ENCODE measurements at regions not wholly inside any gene's neighbourhood (a gene's known extent, or its start where the extent isn't known, plus 50 kb on each side); places are given as distances from the start of the nearest gene placed in this dataset.

DNA sequence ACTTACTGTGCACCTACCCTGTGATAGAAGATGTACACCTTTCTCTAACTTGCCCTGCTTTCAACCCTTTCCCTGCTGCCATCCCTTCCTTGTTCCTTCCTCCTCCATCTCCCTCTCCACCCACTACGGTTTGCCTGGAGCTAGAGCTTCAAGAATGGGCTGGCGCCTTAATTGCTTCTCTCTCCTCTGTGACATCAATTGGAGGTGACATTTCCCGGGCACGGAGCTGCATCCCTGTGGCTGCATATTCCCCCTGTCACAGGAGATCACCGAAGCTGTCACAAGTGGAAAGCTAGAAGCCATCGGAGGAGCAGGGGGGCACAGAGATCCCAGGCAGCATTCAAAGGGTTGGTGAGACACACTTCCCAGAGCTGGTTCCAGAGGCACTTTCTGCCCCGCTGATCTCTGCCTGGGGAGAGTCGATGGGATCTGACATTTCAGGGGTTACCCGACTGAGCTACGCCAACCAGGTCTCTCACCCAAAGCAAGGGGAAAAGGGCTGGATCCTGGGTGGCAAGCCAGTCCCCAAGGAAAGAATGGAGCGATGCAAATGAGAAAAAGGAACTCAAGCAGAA lies 604.9 kb downstream of the MED13L start:
- Histone ChIP-seq H3K4me2 (no peak overlapping the region), H3K36me3 (replicated peaks; ENCODE audit: insufficient read depth, low read depth) (no peaks in the 10 kb centered on the region), H3K27ac (no peak overlapping the region), H3K4me1 (ENCODE audit: insufficient read depth) (no peaks in the 10 kb centered on the region), H4K20me1 (ENCODE audit: insufficient read depth, poor library complexity, severe bottlenecking) (no peaks in the 10 kb centered on the region), H2AFZ (no peak overlapping the region), H3K27me3 (no peaks in the 10 kb centered on the region), H3K79me2 (no peaks in the 10 kb centered on the region), H3K9me2 (replicated peaks; ENCODE audit: insufficient read depth) (no peaks in the 10 kb centered on the region), H3K4me3 (no peak overlapping the region), H3K9me3 (ENCODE audit: low read depth) (no peaks in the 10 kb centered on the region)
- TF ChIP-seq, protein P1, sequence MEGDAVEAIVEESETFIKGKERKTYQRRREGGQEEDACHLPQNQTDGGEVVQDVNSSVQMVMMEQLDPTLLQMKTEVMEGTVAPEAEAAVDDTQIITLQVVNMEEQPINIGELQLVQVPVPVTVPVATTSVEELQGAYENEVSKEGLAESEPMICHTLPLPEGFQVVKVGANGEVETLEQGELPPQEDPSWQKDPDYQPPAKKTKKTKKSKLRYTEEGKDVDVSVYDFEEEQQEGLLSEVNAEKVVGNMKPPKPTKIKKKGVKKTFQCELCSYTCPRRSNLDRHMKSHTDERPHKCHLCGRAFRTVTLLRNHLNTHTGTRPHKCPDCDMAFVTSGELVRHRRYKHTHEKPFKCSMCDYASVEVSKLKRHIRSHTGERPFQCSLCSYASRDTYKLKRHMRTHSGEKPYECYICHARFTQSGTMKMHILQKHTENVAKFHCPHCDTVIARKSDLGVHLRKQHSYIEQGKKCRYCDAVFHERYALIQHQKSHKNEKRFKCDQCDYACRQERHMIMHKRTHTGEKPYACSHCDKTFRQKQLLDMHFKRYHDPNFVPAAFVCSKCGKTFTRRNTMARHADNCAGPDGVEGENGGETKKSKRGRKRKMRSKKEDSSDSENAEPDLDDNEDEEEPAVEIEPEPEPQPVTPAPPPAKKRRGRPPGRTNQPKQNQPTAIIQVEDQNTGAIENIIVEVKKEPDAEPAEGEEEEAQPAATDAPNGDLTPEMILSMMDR (IDR thresholded peaks at IDR 0.05; ENCODE audit: poor library complexity) = no peak
- TF ChIP-seq EZH2 (IDR thresholded peaks at IDR 0.05; ENCODE audit: borderline replicate concordance) = no peak
- no peak for TF ChIP-seq EZH2phosphoT487 (IDR thresholded peaks at IDR 0.05; ENCODE audit: low read depth, severe bottlenecking, unreplicated experiment)
- no peak for DNase-seq (ENCODE audit: low spot score)
- 94% methylated on average over 11 of the region's 11 CpGs for WGBS (ENCODE audit: low lambda C conversion rate, missing lambda C conversion rate)

GRCh38 chr12:115672086-115672485 lies 605.4 kb downstream of the MED13L start:
- Histone ChIP-seq H3K36me3 (replicated peaks; ENCODE audit: insufficient read depth, low read depth) (no peaks in the 10 kb centered on the region), H3K79me2 (no peaks in the 10 kb centered on the region), H3K4me3 (no peak overlapping the region), H2AFZ (no peak overlapping the region), H3K4me1 (ENCODE audit: insufficient read depth) (no peaks in the 10 kb centered on the region), H3K9me2 (replicated peaks; ENCODE audit: insufficient read depth) (no peaks in the 10 kb centered on the region), H3K27ac (no peak overlapping the region), H3K9me3 (ENCODE audit: low read depth) (no peaks in the 10 kb centered on the region), H3K27me3 (no peaks in the 10 kb centered on the region), H4K20me1 (ENCODE audit: insufficient read depth, poor library complexity, severe bottlenecking) (no peaks in the 10 kb centered on the region), H3K4me2 (no peak overlapping the region)
- 70% methylated on average over 3 of the region's 3 CpGs for WGBS (ENCODE audit: low lambda C conversion rate, missing lambda C conversion rate)
- peak; percentile 19 for DNase-seq (ENCODE audit: low spot score)
- TF ChIP-seq, protein P1 (IDR thresholded peaks at IDR 0.05; ENCODE audit: poor library complexity) = no peak
- TF ChIP-seq EZH2 (IDR thresholded peaks at IDR 0.05; ENCODE audit: borderline replicate concordance) (no peak), EZH2phosphoT487 (IDR thresholded peaks at IDR 0.05; ENCODE audit: low read depth, severe bottlenecking, unreplicated experiment) (no peak)

- no peak overlapping the region for H2AFZ ChIP-seq
- H4K20me1 ChIP-seq (ENCODE audit: insufficient read depth, poor library complexity, severe bottlenecking) = no peaks in the 10 kb centered on the region
- H3K36me3 ChIP-seq (replicated peaks; ENCODE audit: insufficient read depth, low read depth) = no peaks in the 10 kb centered on the region
- no peaks in the 10 kb centered on the region for H3K9me2 ChIP-seq (replicated peaks; ENCODE audit: insufficient read depth)
- TF ChIP-seq, protein P1 (IDR thresholded peaks at IDR 0.05; ENCODE audit: poor library complexity) = no peak
- no peak for TF ChIP-seq EZH2 (IDR thresholded peaks at IDR 0.05; ENCODE audit: borderline replicate concordance)
- TF ChIP-seq EZH2phosphoT487 (IDR thresholded peaks at IDR 0.05; ENCODE audit: low read depth, severe bottlenecking, unreplicated experiment) = no peak
- DNase-seq (ENCODE audit: low spot score) = no peak
- H3K4me3 ChIP-seq = no peak overlapping the region
- no peaks in the 10 kb centered on the region for H3K27me3 ChIP-seq
- H3K79me2 ChIP-seq = no peaks in the 10 kb centered on the region
- 84% methylated on average over 5 of the region's 5 CpGs for WGBS (ENCODE audit: low lambda C conversion rate, missing lambda C conversion rate)
- no peak overlapping the region for H3K4me2 ChIP-seq
- H3K4me1 ChIP-seq (ENCODE audit: insufficient read depth) = no peaks in the 10 kb centered on the region
- no peak overlapping the region for H3K27ac ChIP-seq
- no peaks in the 10 kb centered on the region for H3K9me3 ChIP-seq (ENCODE audit: low read depth)
Observed at GRCh38 chr12:115670869-115671268, 606.6 kb downstream of the MED13L start.

All from hepatocyte (in vitro differentiated cells).